Thyroid gland (tissue), 4 donors: ENCODE measurements at regions not wholly inside any gene's neighbourhood (a gene's known extent, or its start where the extent isn't known, plus 50 kb on each side); places are given as distances from the start of the nearest gene placed in this dataset.
"Not testable (repeated sequence)": the region's sequence is repeated elsewhere in the genome, so short reads cannot be mapped to it uniquely, and the experiment has no call there.

Experiments used
- DNase-seq, 2 donors: peaks; one replicate each; pipeline ENCODE4 v3.0.0-alpha.2; 2019
- H3K27ac ChIP-seq, 3 donors: fragments of 200-600 bp; sonication (generic); 1 replicate in 2 of 3; 2 replicates in 1 of 3; pipeline ENCODE4 v1.5.1; 2016 to 2019; ENCODE audit warnings: mild to moderate bottlenecking in 1 of 3, moderate library complexity in 1 of 3
- H3K27me3 ChIP-seq: fragments of 200-600 bp; sonication (generic); one replicate; pipeline ENCODE4 v1.5.1; 2019
- H3K36me3 ChIP-seq, 2 donors: fragments of 200-600 bp; sonication (generic); one replicate each; pipeline ENCODE4 v1.5.1; 2016 to 2019
- H3K4me1 ChIP-seq, 2 donors: fragments of 200-600 bp; sonication (generic); one replicate each; pipeline ENCODE4 v1.5.1; 2017 to 2019
- H3K4me3 ChIP-seq, 3 donors: fragments of 200-600 bp; sonication (generic); replicated peaks in 1 of 3; 1 replicate in 2 of 3; 2 replicates in 1 of 3; pipeline ENCODE4 v1.5.1; 2016; ENCODE audit warnings: mild to moderate bottlenecking in 1 of 3
- H3K9me3 ChIP-seq: fragments of 200-600 bp; sonication (generic); one replicate; pipeline ENCODE4 v1.5.1; 2017
- POLR2A ChIP-seq, 2 donors: fragments of 450-650 bp; IDR thresholded peaks; one replicate each; pipeline ENCODE4 v1.6.1; 2017; ENCODE audit warnings: antibody characterized with exemption in 2 of 2, mild to moderate bottlenecking in 2 of 2, moderate library complexity in 1 of 2
- WGBS, 2 donors: methylation state at CpG; one replicate each; pipeline ENCODE4 v1.1.5; 2017; 5-methylcytosine and 5-hydroxymethylcytosine counted together
- intact Hi-C: fragments of 100-400 bp; cut with DNase I; formaldehyde crosslinking; loops from one replicate; pipeline ENCODE4 v1.15.1; 2023
- TF ChIP-seq, protein P1 (sequence below), 6 experiments: fragments of 200-600 bp in 3 of 6; fragments of 450-650 bp in 3 of 6; sonication (generic) in 3 of 6; IDR thresholded peaks; one replicate each; pipeline ENCODE4 v1.5.1; 2016 to 2019; ENCODE audit warnings: antibody characterized with exemption in 6 of 6, mild to moderate bottlenecking in 2 of 6, inconsistent platforms in 1 of 6, moderate library complexity in 1 of 6

DNA sequence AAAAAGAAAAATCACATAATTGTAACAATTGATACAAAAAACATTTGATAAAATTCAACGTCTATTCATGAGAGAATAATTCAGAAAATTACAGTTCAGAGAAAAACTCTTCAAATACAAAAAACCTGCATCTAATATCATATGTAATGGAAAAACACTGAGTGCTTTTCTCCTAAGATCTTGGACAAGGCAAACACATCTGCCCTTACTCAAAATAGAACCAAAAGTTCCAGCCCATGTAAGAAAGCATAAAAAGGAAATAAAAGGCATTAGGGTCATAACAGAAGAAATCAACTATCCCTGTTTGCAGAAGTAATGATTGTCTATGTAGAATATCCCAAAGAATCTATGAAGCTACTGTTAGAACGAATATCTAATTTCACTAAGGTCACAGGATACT is 721.4 kb downstream of the RFPL4B start:
- Histone ChIP-seq H3K27me3 (no peaks in the 10 kb centered on the region), H3K4me3 (no peak overlapping the region), H3K9me3 (no peaks in the 10 kb centered on the region), H3K4me1 (peaks cover 6 to 13% of the 10 kb centered on the region in 2 donors), H3K27ac (no peak overlapping the region), H3K36me3 (no peaks in the 10 kb centered on the region)
- TF ChIP-seq, protein P1, sequence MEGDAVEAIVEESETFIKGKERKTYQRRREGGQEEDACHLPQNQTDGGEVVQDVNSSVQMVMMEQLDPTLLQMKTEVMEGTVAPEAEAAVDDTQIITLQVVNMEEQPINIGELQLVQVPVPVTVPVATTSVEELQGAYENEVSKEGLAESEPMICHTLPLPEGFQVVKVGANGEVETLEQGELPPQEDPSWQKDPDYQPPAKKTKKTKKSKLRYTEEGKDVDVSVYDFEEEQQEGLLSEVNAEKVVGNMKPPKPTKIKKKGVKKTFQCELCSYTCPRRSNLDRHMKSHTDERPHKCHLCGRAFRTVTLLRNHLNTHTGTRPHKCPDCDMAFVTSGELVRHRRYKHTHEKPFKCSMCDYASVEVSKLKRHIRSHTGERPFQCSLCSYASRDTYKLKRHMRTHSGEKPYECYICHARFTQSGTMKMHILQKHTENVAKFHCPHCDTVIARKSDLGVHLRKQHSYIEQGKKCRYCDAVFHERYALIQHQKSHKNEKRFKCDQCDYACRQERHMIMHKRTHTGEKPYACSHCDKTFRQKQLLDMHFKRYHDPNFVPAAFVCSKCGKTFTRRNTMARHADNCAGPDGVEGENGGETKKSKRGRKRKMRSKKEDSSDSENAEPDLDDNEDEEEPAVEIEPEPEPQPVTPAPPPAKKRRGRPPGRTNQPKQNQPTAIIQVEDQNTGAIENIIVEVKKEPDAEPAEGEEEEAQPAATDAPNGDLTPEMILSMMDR (IDR thresholded peaks at IDR 0.05) = no peak
- no peak for TF ChIP-seq POLR2A (IDR thresholded peaks at IDR 0.05)
- DNase-seq = no peak
- intact Hi-C loops = no loop called here
- 86 to 87% methylated on average over 2 of the region's 2 CpGs for WGBS, 2 donors

DNA sequence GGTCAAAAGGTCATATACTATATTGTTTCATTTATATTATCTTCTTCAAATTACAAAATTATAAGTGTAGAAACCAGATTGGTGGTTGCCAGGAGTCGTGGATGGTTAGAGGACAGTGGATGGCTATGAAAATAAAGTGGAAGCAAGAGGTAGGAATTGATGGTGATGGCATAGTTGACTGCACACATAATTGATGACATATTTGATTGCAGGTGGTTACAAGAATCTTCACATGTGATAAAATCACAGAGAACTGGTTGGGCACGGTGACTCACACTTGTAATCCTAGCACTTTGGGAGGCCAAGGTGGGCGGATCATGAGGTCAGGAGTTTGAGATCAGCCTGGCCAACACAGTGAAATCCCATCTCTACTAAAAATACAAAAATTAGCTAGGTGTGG is 723.6 kb downstream of the RFPL4B start:
- H3K4me3 ChIP-seq, H3K36me3 ChIP-seq, H3K27me3 ChIP-seq, intact Hi-C loops, H3K9me3 ChIP-seq, H3K27ac ChIP-seq, H3K4me1 ChIP-seq, DNase-seq: not testable (repeated sequence)
- WGBS, 2 donors = 90 to 93% methylated on average over 3 of the region's 3 CpGs

GRCh38 chr6:113073611-113074191 is 726.6 kb downstream of the RFPL4B start:
- DNase-seq = no peak
- H3K36me3 ChIP-seq = no peaks in the 10 kb centered on the region
- H3K27me3 ChIP-seq = no peaks in the 10 kb centered on the region
- no peak overlapping the region for H3K4me3 ChIP-seq
- no peaks in the 10 kb centered on the region for H3K9me3 ChIP-seq
- intact Hi-C loops = no loop called here
- TF ChIP-seq POLR2A (IDR thresholded peaks at IDR 0.05) = no peak
- TF ChIP-seq, protein P1 (IDR thresholded peaks at IDR 0.05) = no peak
- WGBS, 2 donors = 68 to 72% methylated on average over 1 of the region's 1 CpG
- H3K4me1 ChIP-seq = no peaks in the 10 kb centered on the region
- H3K27ac ChIP-seq = no peak overlapping the region

- no peak overlapping the region for H3K27ac ChIP-seq
- no peaks in the 10 kb centered on the region for H3K27me3 ChIP-seq
- H3K9me3 ChIP-seq = no peaks in the 10 kb centered on the region
- TF ChIP-seq, protein P1 (IDR thresholded peaks at IDR 0.05) = no peak
- no peak for TF ChIP-seq POLR2A (IDR thresholded peaks at IDR 0.05)
- no peaks in the 10 kb centered on the region for H3K36me3 ChIP-seq
- no peak for DNase-seq
- no peak overlapping the region for H3K4me3 ChIP-seq
- H3K4me1 ChIP-seq = no peaks in the 10 kb centered on the region
- 62 to 77% methylated on average over 3 of the region's 3 CpGs for WGBS, 2 donors
- intact Hi-C loops = no loop called here
These were observed 729.0 kb downstream of the RFPL4B start for GRCh38 chr6:113076116-113076515.

- intact Hi-C loops = no loop called here
- 85 to 88% methylated on average over 1 of the region's 1 CpG for WGBS, 2 donors
- no peaks in the 10 kb centered on the region for H3K9me3 ChIP-seq
- H3K36me3 ChIP-seq = no peaks in the 10 kb centered on the region
- TF ChIP-seq, protein P1 (IDR thresholded peaks at IDR 0.05) = no peak
- no peak for TF ChIP-seq POLR2A (IDR thresholded peaks at IDR 0.05)
- no peak overlapping the region for H3K4me3 ChIP-seq
- DNase-seq = no peak
- H3K4me1 ChIP-seq = no peaks in the 10 kb centered on the region
- no peak overlapping the region for H3K27ac ChIP-seq
- H3K27me3 ChIP-seq = no peaks in the 10 kb centered on the region
These were observed 729.7 kb downstream of the RFPL4B start for GRCh38 chr6:113076816-113077215.

- Histone ChIP-seq H3K4me3 (no peak overlapping the region), H3K9me3 (no peaks in the 10 kb centered on the region), H3K4me1 (peaks cover 0 to under 1% of the 10 kb centered on the region in 2 donors), H3K27me3 (no peaks in the 10 kb centered on the region), H3K36me3 (no peaks in the 10 kb centered on the region), H3K27ac (no peak overlapping the region)
- no peak for TF ChIP-seq POLR2A (IDR thresholded peaks at IDR 0.05)
- TF ChIP-seq, protein P1 (IDR thresholded peaks at IDR 0.05) = no peak
- 84 to 97% methylated on average over 2 of the region's 2 CpGs for WGBS, 2 donors
- DNase-seq = no peak
- intact Hi-C loops = no loop called here
These were observed 730.7 kb downstream of the RFPL4B start for GRCh38 chr6:113077794-113078193.
